ENCODE measurements at regions not wholly inside any gene's neighbourhood (a gene's known extent, or its start where the extent isn't known, plus 50 kb on each side); places are given as distances from the start of the nearest gene placed in this dataset.

DNA sequence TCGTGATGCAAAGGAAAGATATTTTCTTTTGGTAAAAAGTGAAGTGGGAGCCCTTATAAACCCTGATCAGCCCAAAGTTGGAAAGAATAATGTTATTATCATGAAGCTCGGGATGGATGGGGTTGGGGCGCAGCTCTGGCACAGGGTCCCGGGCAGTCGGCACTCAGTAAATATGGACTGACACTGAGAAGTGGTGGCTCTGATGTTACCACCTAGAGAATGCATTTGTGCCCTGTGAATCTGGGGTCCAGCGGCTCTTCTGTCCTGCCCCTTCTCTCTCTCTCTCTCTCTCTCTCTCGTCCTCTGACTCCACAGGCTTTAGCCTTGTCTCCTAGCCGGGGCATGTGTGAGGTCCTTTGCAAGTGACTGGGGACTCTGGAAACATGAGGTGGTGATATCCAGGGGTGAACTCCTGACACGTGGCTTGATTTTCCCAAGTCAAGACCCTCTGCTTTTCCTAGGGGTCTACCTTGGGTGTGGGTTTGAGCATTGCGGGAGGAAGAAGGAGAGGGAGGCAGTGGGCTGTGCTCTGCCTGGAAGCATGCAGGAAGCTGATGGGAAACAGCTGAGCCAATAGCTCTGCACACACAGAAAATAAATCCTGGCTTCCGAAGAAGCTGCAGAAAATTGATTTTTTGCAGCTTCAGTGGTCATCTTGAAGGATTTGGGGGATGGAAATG lies 162.7 kb downstream of the MACROH2A1 start:
- no peak overlapping the region for H2AFZ ChIP-seq (ENCODE audit: low read depth)
- H3K4me1 ChIP-seq (ENCODE audit: control insufficient read depth in 1 of 2, insufficient read depth in 2 of 2, low read depth in 1 of 2, low read length in 1 of 2): peaks cover 2 to 60% of the 10 kb centered on the region in 2 experiments; a peak in 2 of 4 replicates
- H3K9me2 ChIP-seq: no peaks in the 10 kb centered on the region
- H4K20me1 ChIP-seq (ENCODE audit: insufficient read depth): no peaks in the 10 kb centered on the region
- H3K4me2 ChIP-seq: no peak overlapping the region
- no peaks in the 10 kb centered on the region for H3K27me3 ChIP-seq (ENCODE audit: insufficient read depth)
- no peaks in the 10 kb centered on the region for H3K9me3 ChIP-seq
- H3K27ac ChIP-seq (ENCODE audit: low read depth in 2 of 2, low read length in 1 of 2): no peak overlapping the region
- no peaks in the 10 kb centered on the region for H3K79me2 ChIP-seq (ENCODE audit: insufficient read depth)
- H3K4me3 ChIP-seq (ENCODE audit: low read depth in 2 of 2, low read length in 1 of 2): no peak overlapping the region
- no peaks in the 10 kb centered on the region for H3F3A ChIP-seq (replicated peaks; ENCODE audit: insufficient read depth)
- DNase-seq: no peak
- ChIA-PET POLR2A (no interaction called here), CTCF (interaction anchor here (1.0 to 1.1 kb wide), 2 partner anchors 95 to 332 kb away, joined by 3 read pairs; partner anchors contain the start of gene PCBD2)
- no peak for TF ChIP-seq MEF2A (IDR thresholded peaks at IDR 0.05; ENCODE audit: borderline replicate concordance, low read depth)
- TF ChIP-seq YY1 (IDR thresholded peaks at IDR 0.05; ENCODE audit: low read depth): no peak
- TF ChIP-seq NRF1 (IDR thresholded peaks at IDR 0.05; ENCODE audit: low read depth, low read length): no peak
- no peak for TF ChIP-seq USF2 (IDR thresholded peaks at IDR 0.05; ENCODE audit: borderline replicate concordance, low read depth, low read length)
- TF ChIP-seq SMC3 (IDR thresholded peaks at IDR 0.05; ENCODE audit: low read depth, low read length): no peak
- TF ChIP-seq, protein P1, sequence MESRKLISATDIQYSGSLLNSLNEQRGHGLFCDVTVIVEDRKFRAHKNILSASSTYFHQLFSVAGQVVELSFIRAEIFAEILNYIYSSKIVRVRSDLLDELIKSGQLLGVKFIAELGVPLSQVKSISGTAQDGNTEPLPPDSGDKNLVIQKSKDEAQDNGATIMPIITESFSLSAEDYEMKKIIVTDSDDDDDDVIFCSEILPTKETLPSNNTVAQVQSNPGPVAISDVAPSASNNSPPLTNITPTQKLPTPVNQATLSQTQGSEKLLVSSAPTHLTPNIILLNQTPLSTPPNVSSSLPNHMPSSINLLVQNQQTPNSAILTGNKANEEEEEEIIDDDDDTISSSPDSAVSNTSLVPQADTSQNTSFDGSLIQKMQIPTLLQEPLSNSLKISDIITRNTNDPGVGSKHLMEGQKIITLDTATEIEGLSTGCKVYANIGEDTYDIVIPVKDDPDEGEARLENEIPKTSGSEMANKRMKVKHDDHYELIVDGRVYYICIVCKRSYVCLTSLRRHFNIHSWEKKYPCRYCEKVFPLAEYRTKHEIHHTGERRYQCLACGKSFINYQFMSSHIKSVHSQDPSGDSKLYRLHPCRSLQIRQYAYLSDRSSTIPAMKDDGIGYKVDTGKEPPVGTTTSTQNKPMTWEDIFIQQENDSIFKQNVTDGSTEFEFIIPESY (IDR thresholded peaks at IDR 0.05; ENCODE audit: borderline replicate concordance, low read depth): no peak
- TF ChIP-seq TCF12 (IDR thresholded peaks at IDR 0.05): no peak
- TF ChIP-seq CHD2 (IDR thresholded peaks at IDR 0.05; ENCODE audit: low read length, partially characterized antibody): no peak
- TF ChIP-seq SIN3A (IDR thresholded peaks at IDR 0.05; ENCODE audit: borderline replicate concordance, low read depth, low read length): no peak
- TF ChIP-seq TAF1 (IDR thresholded peaks at IDR 0.05; ENCODE audit: borderline replicate concordance, low read depth, low read length): no peak
- TF ChIP-seq ELF1 (IDR thresholded peaks at IDR 0.05): no peak
- TF ChIP-seq RXRA (IDR thresholded peaks at IDR 0.05; ENCODE audit: borderline replicate concordance, low read depth): no peak
- TF ChIP-seq GATA2 (CRISPR knock-in tag; IDR thresholded peaks at IDR 0.05): no peak
- TF ChIP-seq GABPA (IDR thresholded peaks at IDR 0.05; ENCODE audit: low read depth): no peak
- TF ChIP-seq, protein P2, sequence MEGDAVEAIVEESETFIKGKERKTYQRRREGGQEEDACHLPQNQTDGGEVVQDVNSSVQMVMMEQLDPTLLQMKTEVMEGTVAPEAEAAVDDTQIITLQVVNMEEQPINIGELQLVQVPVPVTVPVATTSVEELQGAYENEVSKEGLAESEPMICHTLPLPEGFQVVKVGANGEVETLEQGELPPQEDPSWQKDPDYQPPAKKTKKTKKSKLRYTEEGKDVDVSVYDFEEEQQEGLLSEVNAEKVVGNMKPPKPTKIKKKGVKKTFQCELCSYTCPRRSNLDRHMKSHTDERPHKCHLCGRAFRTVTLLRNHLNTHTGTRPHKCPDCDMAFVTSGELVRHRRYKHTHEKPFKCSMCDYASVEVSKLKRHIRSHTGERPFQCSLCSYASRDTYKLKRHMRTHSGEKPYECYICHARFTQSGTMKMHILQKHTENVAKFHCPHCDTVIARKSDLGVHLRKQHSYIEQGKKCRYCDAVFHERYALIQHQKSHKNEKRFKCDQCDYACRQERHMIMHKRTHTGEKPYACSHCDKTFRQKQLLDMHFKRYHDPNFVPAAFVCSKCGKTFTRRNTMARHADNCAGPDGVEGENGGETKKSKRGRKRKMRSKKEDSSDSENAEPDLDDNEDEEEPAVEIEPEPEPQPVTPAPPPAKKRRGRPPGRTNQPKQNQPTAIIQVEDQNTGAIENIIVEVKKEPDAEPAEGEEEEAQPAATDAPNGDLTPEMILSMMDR (IDR thresholded peaks at IDR 0.05): no peak
- no peak for TF ChIP-seq JUND (IDR thresholded peaks at IDR 0.05)
- TF ChIP-seq, protein P3, sequence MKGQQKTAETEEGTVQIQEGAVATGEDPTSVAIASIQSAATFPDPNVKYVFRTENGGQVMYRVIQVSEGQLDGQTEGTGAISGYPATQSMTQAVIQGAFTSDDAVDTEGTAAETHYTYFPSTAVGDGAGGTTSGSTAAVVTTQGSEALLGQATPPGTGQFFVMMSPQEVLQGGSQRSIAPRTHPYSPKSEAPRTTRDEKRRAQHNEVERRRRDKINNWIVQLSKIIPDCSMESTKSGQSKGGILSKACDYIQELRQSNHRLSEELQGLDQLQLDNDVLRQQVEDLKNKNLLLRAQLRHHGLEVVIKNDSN (IDR thresholded peaks at IDR 0.05; ENCODE audit: borderline replicate concordance, low read depth): no peak
- WGBS (ENCODE audit: low lambda C conversion rate): 92% methylated on average over 11 of the region's 11 CpGs
- no peak overlapping the region for H3K9ac ChIP-seq
- no peaks in the 10 kb centered on the region for H3K36me3 ChIP-seq (replicated peaks in 1 of 2; ENCODE audit: control insufficient read depth in 1 of 2, insufficient read depth in 2 of 2, low read length in 1 of 2)
